ENCODE measurements at regions not wholly inside any gene's neighbourhood (a gene's known extent, or its start where the extent isn't known, plus 50 kb on each side); places are given as distances from the start of the nearest gene placed in this dataset.

- no peak overlapping the region for H3K27ac ChIP-seq (ENCODE audit: low read depth, low read length, poor library complexity, severe bottlenecking)
- BruUV-seq (replicated peaks) = no TSS peak
Measured at GRCh38 chr11:70601861-70602538, 203.7 kb downstream of the CTTN start.

GRCh38 chr11:70603114-70603755 lies 204.9 kb downstream of the CTTN start:
- H3K27me3 ChIP-seq (replicated peaks; ENCODE audit: insufficient read depth, low read depth, low read length, poor library complexity) = peaks cover 4% of the 10 kb centered on the region
- H3K4me3 ChIP-seq (ENCODE audit: low read depth, low read length, poor library complexity, severe bottlenecking) = no peak overlapping the region
- POLR2A ChIA-PET (ENCODE audit: low non-redundant PET) = interaction anchor here (0.5 kb wide), 1 partner anchor 40 kb away, joined by 6 read pairs; no protein-coding TSS in a partner anchor
- no peak overlapping the region for H3K27ac ChIP-seq (ENCODE audit: low read depth, low read length, poor library complexity, severe bottlenecking)
- CTCF ChIA-PET = no interaction called here
- H3K4me1 ChIP-seq (ENCODE audit: insufficient read depth, low read length, poor library complexity, severe bottlenecking) = no peaks in the 10 kb centered on the region
- intact Hi-C loops (cut with micrococcal nuclease; ENCODE audit: unreplicated experiment) = no loop called here
- TF ChIP-seq CTCF (conservative IDR thresholded peaks at IDR 0.05; ENCODE audit: low read depth, low read length) (no peak), EZH2 (IDR thresholded peaks at IDR 0.05; ENCODE audit: borderline replicate concordance, low read depth, low read length, poor library complexity, severe bottlenecking) (no peak)
- BruUV-seq (replicated peaks) = no TSS peak
- DNase-seq (ENCODE audit: low spot score) = no peak
- no peaks in the 10 kb centered on the region for H3K36me3 ChIP-seq (ENCODE audit: insufficient read depth, low read length, poor library complexity, severe bottlenecking)
- no peaks in the 10 kb centered on the region for H3K9me3 ChIP-seq (ENCODE audit: low read depth, low read length, poor library complexity, severe bottlenecking)

More at GRCh38 chr11:70601861-70602538, 203.7 kb downstream of the CTTN start:
- H3K4me1 ChIP-seq (ENCODE audit: insufficient read depth, low read length, poor library complexity, severe bottlenecking) = no peaks in the 10 kb centered on the region
- peaks cover 7% of the 10 kb centered on the region for H3K27me3 ChIP-seq (replicated peaks; ENCODE audit: insufficient read depth, low read depth, low read length, poor library complexity)
- no peak overlapping the region for H3K4me3 ChIP-seq (ENCODE audit: low read depth, low read length, poor library complexity, severe bottlenecking)
- DNase-seq (ENCODE audit: low spot score) = no peak
- no peaks in the 10 kb centered on the region for H3K36me3 ChIP-seq (ENCODE audit: insufficient read depth, low read length, poor library complexity, severe bottlenecking)
- intact Hi-C loops (cut with micrococcal nuclease; ENCODE audit: unreplicated experiment) = no loop called here
- CTCF ChIA-PET = no interaction called here
- H3K9me3 ChIP-seq (ENCODE audit: low read depth, low read length, poor library complexity, severe bottlenecking) = no peaks in the 10 kb centered on the region
- POLR2A ChIA-PET (ENCODE audit: low non-redundant PET) = no interaction called here
- no peak for TF ChIP-seq EZH2 (IDR thresholded peaks at IDR 0.05; ENCODE audit: borderline replicate concordance, low read depth, low read length, poor library complexity, severe bottlenecking)
- no peak for TF ChIP-seq CTCF (conservative IDR thresholded peaks at IDR 0.05; ENCODE audit: low read depth, low read length)

GRCh38 chr11:70603756-70604211 lies 205.5 kb downstream of the CTTN start:
- intact Hi-C loops (cut with micrococcal nuclease; ENCODE audit: unreplicated experiment) = no loop called here
- no peak overlapping the region for H3K4me3 ChIP-seq (ENCODE audit: low read depth, low read length, poor library complexity, severe bottlenecking)
- no peak overlapping the region for H3K27ac ChIP-seq (ENCODE audit: low read depth, low read length, poor library complexity, severe bottlenecking)
- no peaks in the 10 kb centered on the region for H3K4me1 ChIP-seq (ENCODE audit: insufficient read depth, low read length, poor library complexity, severe bottlenecking)
- H3K9me3 ChIP-seq (ENCODE audit: low read depth, low read length, poor library complexity, severe bottlenecking) = no peaks in the 10 kb centered on the region
- ChIA-PET POLR2A (ENCODE audit: low non-redundant PET) (no interaction called here), CTCF (no interaction called here)
- no peak for DNase-seq (ENCODE audit: low spot score)
- no TSS peak for BruUV-seq (replicated peaks)
- H3K36me3 ChIP-seq (ENCODE audit: insufficient read depth, low read length, poor library complexity, severe bottlenecking) = no peaks in the 10 kb centered on the region
- no peak for TF ChIP-seq EZH2 (IDR thresholded peaks at IDR 0.05; ENCODE audit: borderline replicate concordance, low read depth, low read length, poor library complexity, severe bottlenecking)
- TF ChIP-seq CTCF (conservative IDR thresholded peaks at IDR 0.05; ENCODE audit: low read depth, low read length) = no peak
- H3K27me3 ChIP-seq (replicated peaks; ENCODE audit: insufficient read depth, low read depth, low read length, poor library complexity) = peaks cover 3% of the 10 kb centered on the region

All from A673 (cell line).